ENCODE measurements at regions not wholly inside any gene's neighbourhood (a gene's known extent, or its start where the extent isn't known, plus 50 kb on each side); places are given as distances from the start of the nearest gene placed in this dataset.

DNA sequence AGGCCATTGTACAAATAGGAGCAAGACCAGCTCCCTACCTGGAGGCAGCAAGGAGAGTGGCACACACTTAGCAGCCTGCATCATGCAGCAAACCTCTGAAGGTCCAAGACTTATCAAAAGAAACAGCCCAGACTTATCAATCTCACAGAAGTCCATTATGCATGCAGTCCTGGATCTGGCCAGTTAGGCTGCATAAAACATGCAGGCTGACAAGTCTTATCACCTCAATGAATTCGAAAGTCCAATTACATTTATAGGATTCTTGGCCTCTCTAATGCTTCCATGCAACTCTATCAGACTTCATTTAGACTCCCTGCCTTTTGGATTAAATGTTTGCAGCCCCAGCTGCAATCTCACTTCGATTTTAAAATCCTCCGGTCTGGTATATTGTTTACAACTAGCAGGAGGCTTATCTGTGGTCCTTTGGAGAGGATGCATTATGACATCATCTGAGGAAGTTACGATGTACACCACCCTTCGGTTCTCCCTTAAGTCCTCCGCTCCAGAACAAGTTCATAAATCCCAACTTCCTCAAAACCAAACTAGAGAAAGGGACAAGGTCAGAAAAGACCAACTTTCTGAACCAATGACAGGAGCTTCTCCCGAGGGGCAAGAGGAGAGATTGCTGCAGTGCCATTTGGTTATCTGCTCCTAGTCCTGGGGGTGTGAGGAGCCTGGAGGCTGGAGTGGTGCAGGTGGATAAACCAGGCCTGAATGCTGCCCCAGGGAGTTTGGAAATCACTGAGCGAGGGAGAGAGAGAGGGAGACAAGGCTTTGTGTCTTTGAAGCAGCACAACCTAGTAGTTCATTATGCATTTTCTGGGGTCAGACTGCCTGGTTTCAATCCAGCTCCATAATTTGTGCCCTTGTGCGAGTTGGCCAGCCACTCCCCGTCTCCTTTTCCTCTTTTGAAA, 313.9 kb downstream of the TLE1 start:
- Histone ChIP-seq H3F3A (ENCODE audit: insufficient read depth, low read depth) (no peaks in the 10 kb centered on the region), H3K4me1 (replicated peaks; ENCODE audit: insufficient read depth) (peaks cover 8% of the 10 kb centered on the region), H3K4me2 (no peak overlapping the region), H3K9me2 (ENCODE audit: insufficient read depth) (no peaks in the 10 kb centered on the region), H3K36me3 (ENCODE audit: low read depth) (no peaks in the 10 kb centered on the region), H2AFZ (no peak overlapping the region), H3K27me3 (ENCODE audit: insufficient read depth, low read depth) (no peaks in the 10 kb centered on the region), H4K20me1 (ENCODE audit: insufficient read depth) (no peaks in the 10 kb centered on the region), H3K27ac (no peak overlapping the region), H3K79me2 (ENCODE audit: low read depth) (no peaks in the 10 kb centered on the region), H3K4me3 (no peak overlapping the region), H3K9me3 (ENCODE audit: insufficient read depth, low read depth) (no peaks in the 10 kb centered on the region)
- TF ChIP-seq EZH2 (IDR thresholded peaks at IDR 0.05; ENCODE audit: low read depth), result no peak
- TF ChIP-seq, protein P1, sequence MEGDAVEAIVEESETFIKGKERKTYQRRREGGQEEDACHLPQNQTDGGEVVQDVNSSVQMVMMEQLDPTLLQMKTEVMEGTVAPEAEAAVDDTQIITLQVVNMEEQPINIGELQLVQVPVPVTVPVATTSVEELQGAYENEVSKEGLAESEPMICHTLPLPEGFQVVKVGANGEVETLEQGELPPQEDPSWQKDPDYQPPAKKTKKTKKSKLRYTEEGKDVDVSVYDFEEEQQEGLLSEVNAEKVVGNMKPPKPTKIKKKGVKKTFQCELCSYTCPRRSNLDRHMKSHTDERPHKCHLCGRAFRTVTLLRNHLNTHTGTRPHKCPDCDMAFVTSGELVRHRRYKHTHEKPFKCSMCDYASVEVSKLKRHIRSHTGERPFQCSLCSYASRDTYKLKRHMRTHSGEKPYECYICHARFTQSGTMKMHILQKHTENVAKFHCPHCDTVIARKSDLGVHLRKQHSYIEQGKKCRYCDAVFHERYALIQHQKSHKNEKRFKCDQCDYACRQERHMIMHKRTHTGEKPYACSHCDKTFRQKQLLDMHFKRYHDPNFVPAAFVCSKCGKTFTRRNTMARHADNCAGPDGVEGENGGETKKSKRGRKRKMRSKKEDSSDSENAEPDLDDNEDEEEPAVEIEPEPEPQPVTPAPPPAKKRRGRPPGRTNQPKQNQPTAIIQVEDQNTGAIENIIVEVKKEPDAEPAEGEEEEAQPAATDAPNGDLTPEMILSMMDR (conservative IDR thresholded peaks at IDR 0.05), result no peak
- BruUV-seq (replicated peaks), result no TSS peak
- DNase-seq, result no peak
- ChIA-PET CTCF (no interaction called here), POLR2A (ENCODE audit: unreplicated experiment) (no interaction called here)
- intact Hi-C loops (cut with micrococcal nuclease; ENCODE audit: unreplicated experiment), result no loop called here

DNA sequence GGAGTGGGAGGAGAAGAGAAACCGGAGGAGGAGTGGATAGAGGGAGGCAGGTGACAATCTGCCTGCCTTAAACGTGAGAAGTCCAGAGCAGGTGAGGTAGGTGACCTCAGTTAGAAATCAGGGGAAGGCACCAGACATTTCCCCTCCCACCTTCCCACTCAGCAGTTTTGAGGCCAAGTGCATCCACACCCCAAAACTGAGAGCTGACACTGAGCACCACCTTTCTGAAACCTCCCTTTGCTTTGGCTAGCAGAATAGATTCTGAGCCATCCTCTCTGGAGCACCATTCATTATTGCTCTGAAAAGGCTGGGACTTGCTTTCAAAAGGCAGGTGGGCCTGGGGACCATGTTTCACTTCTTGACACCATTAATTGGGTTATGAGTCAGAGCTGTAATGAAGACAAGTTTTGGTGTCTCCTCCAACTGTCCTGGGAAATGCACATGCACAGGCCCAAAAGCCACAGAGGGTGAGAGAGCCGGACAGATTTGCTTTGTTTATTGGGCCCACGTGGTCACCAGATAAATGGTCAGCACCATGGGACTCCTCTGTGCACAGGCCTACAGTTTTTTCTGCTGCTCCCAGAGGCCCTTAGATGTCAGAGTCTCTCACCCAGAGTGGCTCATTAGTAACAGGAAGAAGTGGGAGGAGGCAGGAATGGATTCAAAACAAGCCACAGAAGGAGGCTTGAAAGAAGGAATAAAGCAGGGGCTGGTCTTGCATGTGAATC, 314.7 kb downstream of the TLE1 start:
- no peak overlapping the region for H2AFZ ChIP-seq
- no peaks in the 10 kb centered on the region for H3K36me3 ChIP-seq (ENCODE audit: low read depth)
- no peak for DNase-seq
- no peaks in the 10 kb centered on the region for H3K27me3 ChIP-seq (ENCODE audit: insufficient read depth, low read depth)
- intact Hi-C loops (cut with micrococcal nuclease; ENCODE audit: unreplicated experiment), result no loop called here
- TF ChIP-seq, protein P1 (conservative IDR thresholded peaks at IDR 0.05), result no peak
- TF ChIP-seq EZH2 (IDR thresholded peaks at IDR 0.05; ENCODE audit: low read depth), result no peak
- H3F3A ChIP-seq (ENCODE audit: insufficient read depth, low read depth), result no peaks in the 10 kb centered on the region
- no peak overlapping the region for H3K4me2 ChIP-seq
- ChIA-PET CTCF (no interaction called here), POLR2A (ENCODE audit: unreplicated experiment) (no interaction called here)
- no peaks in the 10 kb centered on the region for H4K20me1 ChIP-seq (ENCODE audit: insufficient read depth)
- peaks cover 8% of the 10 kb centered on the region for H3K4me1 ChIP-seq (replicated peaks; ENCODE audit: insufficient read depth)
- H3K9me2 ChIP-seq (ENCODE audit: insufficient read depth), result no peaks in the 10 kb centered on the region
- no peaks in the 10 kb centered on the region for H3K9me3 ChIP-seq (ENCODE audit: insufficient read depth, low read depth)
- H3K27ac ChIP-seq, result no peak overlapping the region
- no TSS peak for BruUV-seq (replicated peaks)
- H3K79me2 ChIP-seq (ENCODE audit: low read depth), result no peaks in the 10 kb centered on the region
- no peak overlapping the region for H3K4me3 ChIP-seq

DNA sequence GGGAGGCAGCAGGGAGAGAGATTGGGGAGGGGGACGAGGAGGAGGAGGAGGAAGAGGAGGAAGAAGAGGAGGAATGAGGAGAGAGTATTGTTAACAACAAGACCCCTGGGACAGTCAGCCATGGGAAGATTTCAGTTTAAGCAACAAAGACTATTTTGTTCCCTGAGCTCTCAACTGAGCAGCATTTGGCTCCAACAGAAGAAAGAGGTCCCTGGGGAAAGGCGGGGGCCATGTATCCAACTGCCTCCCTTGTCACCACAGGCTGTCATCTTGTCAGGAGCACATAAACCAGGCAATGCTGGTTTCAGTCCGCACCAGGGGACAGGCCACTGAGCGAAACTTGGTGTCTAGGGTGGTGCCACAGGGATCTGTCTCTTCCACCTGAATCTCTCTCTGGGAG, 316.1 kb downstream of the TLE1 start:
- Histone ChIP-seq H3K9me3 (ENCODE audit: insufficient read depth, low read depth) (no peaks in the 10 kb centered on the region), H3K27ac (no peak overlapping the region), H3K36me3 (ENCODE audit: low read depth) (no peaks in the 10 kb centered on the region), H3K4me3 (no peak overlapping the region), H3K79me2 (ENCODE audit: low read depth) (no peaks in the 10 kb centered on the region), H3K27me3 (ENCODE audit: insufficient read depth, low read depth) (no peaks in the 10 kb centered on the region), H2AFZ (no peak overlapping the region), H3K4me2 (no peak overlapping the region), H3F3A (ENCODE audit: insufficient read depth, low read depth) (no peaks in the 10 kb centered on the region), H4K20me1 (ENCODE audit: insufficient read depth) (no peaks in the 10 kb centered on the region), H3K9me2 (ENCODE audit: insufficient read depth) (no peaks in the 10 kb centered on the region), H3K4me1 (replicated peaks; ENCODE audit: insufficient read depth) (peaks cover 6% of the 10 kb centered on the region)
- DNase-seq, result no peak
- POLR2A ChIA-PET (ENCODE audit: unreplicated experiment), result no interaction called here
- BruUV-seq (replicated peaks), result no TSS peak
- intact Hi-C loops (cut with micrococcal nuclease; ENCODE audit: unreplicated experiment), result no loop called here
- CTCF ChIA-PET, result no interaction called here
- TF ChIP-seq, protein P1 (conservative IDR thresholded peaks at IDR 0.05), result no peak
- no peak for TF ChIP-seq EZH2 (IDR thresholded peaks at IDR 0.05; ENCODE audit: low read depth)
